ENCODE measurements at regions not wholly inside any gene's neighbourhood (a gene's known extent, or its start where the extent isn't known, plus 50 kb on each side); places are given as distances from the start of the nearest gene placed in this dataset.
"Not testable (repeated sequence)": the region's sequence is repeated elsewhere in the genome, so short reads cannot be mapped to it uniquely, and the experiment has no call there.

DNA sequence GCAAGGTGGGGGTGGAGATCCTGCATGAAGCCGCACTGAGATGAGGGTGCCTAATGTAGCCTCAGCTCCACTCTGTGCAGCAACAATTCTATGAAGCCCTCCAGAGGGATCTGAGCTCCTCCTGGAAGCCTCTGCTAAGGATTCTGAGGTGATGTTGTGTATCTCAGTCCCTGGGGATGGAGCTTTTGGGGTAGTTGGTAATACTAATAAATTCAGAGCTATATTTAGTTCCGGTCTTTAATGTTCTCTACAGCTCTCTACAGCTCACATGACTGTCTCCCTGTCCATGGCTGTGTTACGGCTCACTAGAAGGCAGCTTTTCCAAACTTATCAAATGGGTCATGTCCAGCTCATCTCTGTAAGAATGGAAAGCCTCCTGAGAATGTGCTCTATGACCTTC lies 93.4 kb downstream of the ISX start:
- no peak overlapping the region for H3K4me3 ChIP-seq (ENCODE audit: low read depth, poor library complexity, severe bottlenecking)
- 76 to 92% methylated on average over 2 to 3 of the region's 3 CpGs for WGBS, 2 donors
- intact Hi-C loops (cut with DNase I; ENCODE audit: low total_unique reads), result loop anchor here (10.0 kb wide), 2 partner anchors 745 to 1855 kb away; no protein-coding TSS in a partner anchor
- no peak for TF ChIP-seq POLR2A (IDR thresholded peaks at IDR 0.05)
- TF ChIP-seq, protein P1, sequence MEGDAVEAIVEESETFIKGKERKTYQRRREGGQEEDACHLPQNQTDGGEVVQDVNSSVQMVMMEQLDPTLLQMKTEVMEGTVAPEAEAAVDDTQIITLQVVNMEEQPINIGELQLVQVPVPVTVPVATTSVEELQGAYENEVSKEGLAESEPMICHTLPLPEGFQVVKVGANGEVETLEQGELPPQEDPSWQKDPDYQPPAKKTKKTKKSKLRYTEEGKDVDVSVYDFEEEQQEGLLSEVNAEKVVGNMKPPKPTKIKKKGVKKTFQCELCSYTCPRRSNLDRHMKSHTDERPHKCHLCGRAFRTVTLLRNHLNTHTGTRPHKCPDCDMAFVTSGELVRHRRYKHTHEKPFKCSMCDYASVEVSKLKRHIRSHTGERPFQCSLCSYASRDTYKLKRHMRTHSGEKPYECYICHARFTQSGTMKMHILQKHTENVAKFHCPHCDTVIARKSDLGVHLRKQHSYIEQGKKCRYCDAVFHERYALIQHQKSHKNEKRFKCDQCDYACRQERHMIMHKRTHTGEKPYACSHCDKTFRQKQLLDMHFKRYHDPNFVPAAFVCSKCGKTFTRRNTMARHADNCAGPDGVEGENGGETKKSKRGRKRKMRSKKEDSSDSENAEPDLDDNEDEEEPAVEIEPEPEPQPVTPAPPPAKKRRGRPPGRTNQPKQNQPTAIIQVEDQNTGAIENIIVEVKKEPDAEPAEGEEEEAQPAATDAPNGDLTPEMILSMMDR (IDR thresholded peaks at IDR 0.05), result no peak
- peak in 1 of 2 donors; percentile 49 for DNase-seq (ENCODE audit: low spot score in 2 of 2)

DNA sequence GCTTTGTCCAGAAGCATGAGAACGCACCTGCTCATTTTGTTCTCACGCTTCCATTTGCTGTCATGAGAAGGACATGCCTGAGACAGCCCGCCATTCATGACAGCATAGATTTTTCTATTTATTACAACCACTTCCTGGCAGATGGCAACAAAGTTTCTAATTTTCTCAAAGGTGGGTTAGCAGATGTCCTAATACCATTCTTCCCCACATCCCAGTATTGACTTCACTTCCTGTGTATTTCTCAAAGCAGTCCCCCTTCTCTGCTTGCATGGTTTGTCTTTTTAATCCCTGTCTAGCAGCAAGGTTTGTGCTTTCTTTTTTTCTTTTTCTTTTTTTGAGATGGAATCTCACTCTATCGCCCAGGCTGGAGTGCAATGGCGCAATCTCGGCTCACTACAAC lies 94.3 kb downstream of the ISX start:
- TF ChIP-seq, protein P1 (IDR thresholded peaks at IDR 0.05), result no peak
- no peak for TF ChIP-seq POLR2A (IDR thresholded peaks at IDR 0.05)
- no peak for DNase-seq (ENCODE audit: low spot score in 2 of 2)
- WGBS, 2 donors, result 83 to 84% methylated on average over 6 of the region's 6 CpGs
- H3K4me3 ChIP-seq (ENCODE audit: low read depth, poor library complexity, severe bottlenecking), result no peak overlapping the region
- intact Hi-C loops (cut with DNase I; ENCODE audit: low total_unique reads), result no loop called here

DNA sequence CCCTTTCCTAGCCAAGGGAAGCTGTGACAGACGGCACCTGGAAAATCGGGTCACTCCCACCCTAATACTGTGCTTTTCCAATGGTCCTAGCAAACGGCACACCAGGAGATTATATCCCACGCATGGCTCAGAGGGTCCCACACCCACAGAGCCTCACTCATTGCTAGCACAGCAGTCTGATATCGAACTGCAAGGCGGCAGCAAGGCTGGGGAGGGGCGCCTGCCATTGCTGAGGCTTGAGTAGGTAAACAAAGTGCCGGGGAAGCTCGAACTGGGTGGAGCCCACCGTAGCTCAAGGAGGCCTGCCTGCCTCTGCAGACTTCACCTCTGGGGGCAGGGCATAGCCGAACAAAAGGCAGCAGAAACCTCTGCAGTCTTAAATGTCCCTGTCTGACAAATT lies 91.4 kb upstream of the HMGXB4 start:
- H3K4me3 ChIP-seq (ENCODE audit: low read depth, poor library complexity, severe bottlenecking); intact Hi-C loops (cut with DNase I; ENCODE audit: low total_unique reads): not testable (repeated sequence)
- peak in 1 of 2 donors; percentile 64 for DNase-seq (ENCODE audit: low spot score in 2 of 2)
- 75 to 79% methylated on average over 10 to 11 of the region's 11 CpGs for WGBS, 2 donors

DNA sequence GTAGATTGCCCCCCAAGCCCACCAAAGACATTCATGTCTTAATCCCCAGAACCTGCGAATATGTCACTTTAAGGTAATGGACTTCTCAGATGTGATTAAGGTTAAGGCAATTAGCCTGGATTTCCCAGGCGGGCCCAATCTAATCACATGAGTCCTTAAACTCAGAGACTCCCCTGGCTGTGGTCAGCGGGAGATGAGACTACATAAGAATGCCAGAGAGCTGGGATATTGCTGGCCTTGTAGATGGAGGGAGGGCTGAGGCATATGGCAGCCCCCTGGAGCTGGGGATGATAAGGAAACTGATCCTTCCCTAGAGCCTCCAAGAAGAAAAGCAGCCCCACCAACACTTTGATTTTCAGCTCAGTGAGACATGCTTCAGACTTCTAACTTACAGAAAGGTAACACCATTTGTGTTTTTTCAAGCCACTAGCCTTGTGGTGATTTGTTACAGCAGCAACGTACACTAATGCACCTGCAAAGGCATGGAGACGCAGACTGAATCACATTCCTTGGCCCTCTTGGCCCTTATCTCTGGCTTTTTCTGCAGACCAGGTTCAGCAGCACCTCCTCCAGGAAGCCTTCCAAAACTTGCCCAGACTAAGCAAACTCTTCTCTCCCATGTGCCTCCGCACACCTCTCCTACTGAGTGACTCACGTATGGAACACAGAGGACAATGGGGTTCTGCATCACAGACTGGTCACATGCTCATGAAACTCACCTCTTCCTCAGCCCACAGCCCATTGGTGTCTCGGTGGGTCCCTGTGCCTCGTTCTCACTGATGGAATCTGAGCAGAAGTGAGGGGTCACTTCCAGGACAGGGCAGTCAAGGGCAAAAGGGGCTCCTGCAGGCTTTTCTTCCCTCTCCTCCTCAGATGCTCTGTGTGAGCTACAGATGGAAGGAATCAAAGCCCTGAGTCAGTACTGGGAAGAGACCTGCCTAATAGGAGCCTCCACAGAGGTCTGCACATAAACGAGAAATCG lies 86.3 kb upstream of the HMGXB4 start:
- DNase-seq (ENCODE audit: low spot score in 2 of 2), result peak in 1 of 2 donors; percentile 64
- intact Hi-C loops (cut with DNase I; ENCODE audit: low total_unique reads), result no loop called here
- no peak overlapping the region for H3K4me3 ChIP-seq (ENCODE audit: low read depth, poor library complexity, severe bottlenecking)
- TF ChIP-seq POLR2A (IDR thresholded peaks at IDR 0.05), result no peak
- TF ChIP-seq, protein P1 (IDR thresholded peaks at IDR 0.05), result no peak
- 73 to 77% methylated on average over 11 of the region's 11 CpGs for WGBS, 2 donors

DNA sequence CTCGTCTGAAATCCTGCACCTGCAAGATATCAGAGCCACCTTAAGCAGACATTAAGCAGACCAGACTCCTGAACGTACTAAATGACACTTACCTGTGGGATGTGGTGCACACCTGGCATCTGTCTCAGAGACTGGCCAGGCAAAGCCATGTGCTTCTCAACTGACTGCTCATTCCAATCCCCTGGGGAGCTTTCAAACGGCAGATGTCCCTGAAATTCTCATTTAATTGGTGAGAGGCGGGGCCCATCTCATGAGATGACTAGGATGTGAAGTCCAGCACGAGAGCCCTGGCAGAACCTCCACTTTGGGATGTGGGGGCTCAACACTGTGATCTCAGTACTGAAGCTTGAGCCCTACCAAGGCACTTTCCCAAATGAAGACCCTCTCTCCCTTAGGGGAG lies 84.9 kb upstream of the HMGXB4 start:
- intact Hi-C loops (cut with DNase I; ENCODE audit: low total_unique reads), result no loop called here
- peak in 1 of 2 donors; percentile 73 for DNase-seq (ENCODE audit: low spot score in 2 of 2)
- TF ChIP-seq POLR2A (IDR thresholded peaks at IDR 0.05), result no peak
- TF ChIP-seq, protein P1 (IDR thresholded peaks at IDR 0.05), result no peak
- 22 to 24% methylated on average over 5 of the region's 5 CpGs for WGBS, 2 donors
- no peak overlapping the region for H3K4me3 ChIP-seq (ENCODE audit: low read depth, poor library complexity, severe bottlenecking)

DNA sequence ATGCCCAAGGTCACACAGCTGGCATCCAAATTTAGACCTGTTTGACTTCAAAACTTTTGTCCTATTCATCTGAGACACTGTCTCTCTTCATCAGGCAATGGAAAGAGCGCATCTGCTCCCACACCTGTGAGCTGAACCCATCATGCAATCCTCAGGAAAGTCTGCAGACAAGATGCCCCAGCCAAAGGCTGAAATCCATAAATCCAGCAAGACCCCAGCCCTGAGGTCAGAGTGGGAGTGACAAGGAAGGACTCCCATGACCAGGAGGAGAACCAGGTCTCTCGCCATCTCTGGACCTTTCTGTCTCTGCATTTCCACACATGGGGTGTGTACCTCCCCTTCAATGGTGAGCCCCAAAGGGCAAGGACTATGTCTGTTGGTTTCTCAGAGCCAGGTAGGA lies 83.6 kb upstream of the HMGXB4 start:
- no peak overlapping the region for H3K4me3 ChIP-seq (ENCODE audit: low read depth, poor library complexity, severe bottlenecking)
- TF ChIP-seq, protein P1 (IDR thresholded peaks at IDR 0.05), result no peak
- no peak for TF ChIP-seq POLR2A (IDR thresholded peaks at IDR 0.05)
- 84 to 89% methylated on average over 2 of the region's 2 CpGs for WGBS, 2 donors
- peak in 1 of 2 donors; percentile 34 for DNase-seq (ENCODE audit: low spot score in 2 of 2)
- intact Hi-C loops (cut with DNase I; ENCODE audit: low total_unique reads), result no loop called here

Measured in lower leg skin (tissue), 4 donors.